GM20000 (cell line): ENCODE measurements at regions not wholly inside any gene's neighbourhood (a gene's known extent, or its start where the extent isn't known, plus 50 kb on each side); places are given as distances from the start of the nearest gene placed in this dataset.

Experiments used
- DNase-seq: peaks from one replicate; pipeline ENCODE4 v3.0.0; 2012; ENCODE audit warnings: low spot score
- TF ChIP-seq, protein P1 (sequence below): IDR thresholded peaks from 2 replicates; pipeline ENCODE4 v1.5.1; 2012; ENCODE audit warnings: mild to moderate bottlenecking, control low read depth; ENCODE audit errors: extremely low read depth, missing control alignments

DNA sequence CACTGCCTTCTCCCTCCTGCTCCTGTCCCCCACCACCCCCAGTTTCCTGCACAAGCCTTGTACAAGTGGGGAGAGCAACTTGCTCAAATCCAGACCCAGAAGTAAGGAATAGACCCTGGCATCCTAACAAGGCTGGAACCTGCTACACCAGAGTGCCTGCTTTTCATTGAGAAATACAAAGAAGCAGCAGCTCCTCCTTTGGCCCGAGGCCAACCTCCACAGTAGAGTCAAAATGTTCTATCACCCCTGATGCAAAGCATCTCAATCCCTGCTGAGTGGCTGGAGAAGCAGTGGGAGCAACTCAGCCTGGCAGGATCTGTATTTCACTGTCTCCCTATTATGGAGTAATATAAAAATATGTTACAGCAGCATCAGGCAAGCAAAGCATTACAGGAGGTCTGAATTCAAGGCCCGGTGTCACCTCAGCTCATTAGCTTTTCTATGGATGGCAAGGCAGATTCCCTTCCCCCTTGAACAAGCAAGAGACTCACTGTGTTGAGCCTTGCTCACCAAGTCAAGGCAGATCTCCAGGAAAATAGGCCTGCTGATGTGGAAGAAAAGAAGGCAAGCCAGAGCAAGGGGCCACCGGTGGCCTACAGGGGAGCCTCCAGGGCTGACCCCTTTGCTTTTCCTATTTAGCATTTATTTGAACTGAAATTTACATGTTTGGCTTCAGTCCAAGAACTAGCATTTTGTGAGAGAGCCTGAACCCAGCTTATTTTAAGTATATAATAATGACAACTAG, 186.3 kb upstream of the EGLN3 start:
- TF ChIP-seq, protein P1, sequence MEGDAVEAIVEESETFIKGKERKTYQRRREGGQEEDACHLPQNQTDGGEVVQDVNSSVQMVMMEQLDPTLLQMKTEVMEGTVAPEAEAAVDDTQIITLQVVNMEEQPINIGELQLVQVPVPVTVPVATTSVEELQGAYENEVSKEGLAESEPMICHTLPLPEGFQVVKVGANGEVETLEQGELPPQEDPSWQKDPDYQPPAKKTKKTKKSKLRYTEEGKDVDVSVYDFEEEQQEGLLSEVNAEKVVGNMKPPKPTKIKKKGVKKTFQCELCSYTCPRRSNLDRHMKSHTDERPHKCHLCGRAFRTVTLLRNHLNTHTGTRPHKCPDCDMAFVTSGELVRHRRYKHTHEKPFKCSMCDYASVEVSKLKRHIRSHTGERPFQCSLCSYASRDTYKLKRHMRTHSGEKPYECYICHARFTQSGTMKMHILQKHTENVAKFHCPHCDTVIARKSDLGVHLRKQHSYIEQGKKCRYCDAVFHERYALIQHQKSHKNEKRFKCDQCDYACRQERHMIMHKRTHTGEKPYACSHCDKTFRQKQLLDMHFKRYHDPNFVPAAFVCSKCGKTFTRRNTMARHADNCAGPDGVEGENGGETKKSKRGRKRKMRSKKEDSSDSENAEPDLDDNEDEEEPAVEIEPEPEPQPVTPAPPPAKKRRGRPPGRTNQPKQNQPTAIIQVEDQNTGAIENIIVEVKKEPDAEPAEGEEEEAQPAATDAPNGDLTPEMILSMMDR: no peak
- DNase-seq: no peak

DNA sequence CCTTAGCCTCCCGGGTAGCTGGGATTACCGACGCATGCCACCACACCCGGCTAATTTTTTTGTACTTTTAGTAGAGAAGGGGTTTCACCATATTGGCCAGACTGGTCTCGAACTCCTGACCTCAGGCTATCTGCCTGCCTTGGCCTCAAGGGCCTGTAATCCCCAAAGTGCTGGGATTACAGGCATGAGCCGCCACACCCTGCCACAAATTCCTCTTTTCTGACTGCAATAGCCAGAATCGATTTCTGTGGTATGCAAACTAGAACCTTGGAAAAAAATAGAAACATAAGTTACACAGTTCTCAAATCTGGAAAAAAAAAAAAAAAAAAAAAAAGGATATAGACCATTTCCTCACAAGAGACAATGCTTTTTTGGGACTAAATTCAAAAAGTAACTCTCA, 184.6 kb upstream of the EGLN3 start:
- DNase-seq: no peak
- TF ChIP-seq, protein P1: no peak

DNA sequence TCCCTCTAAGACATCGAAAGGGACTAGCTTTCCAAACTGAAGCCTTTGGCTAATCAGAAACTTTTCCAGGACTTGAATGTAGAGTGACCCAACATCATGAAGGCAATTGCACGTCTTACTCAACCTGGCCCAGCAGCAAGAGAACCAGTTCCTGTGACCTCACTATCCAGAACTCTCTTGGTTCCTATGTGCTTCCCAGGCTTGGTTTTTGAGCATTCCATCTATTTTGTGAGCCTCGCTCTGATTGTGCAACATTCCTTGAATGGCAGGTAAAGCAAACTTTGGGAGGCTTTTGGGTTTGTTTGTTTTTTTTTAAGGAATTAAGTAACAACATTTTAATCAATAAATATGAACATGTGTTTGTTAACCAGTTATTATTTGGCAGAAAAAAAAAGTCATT, 183.6 kb upstream of the EGLN3 start:
- TF ChIP-seq, protein P1: no peak
- no peak for DNase-seq

DNA sequence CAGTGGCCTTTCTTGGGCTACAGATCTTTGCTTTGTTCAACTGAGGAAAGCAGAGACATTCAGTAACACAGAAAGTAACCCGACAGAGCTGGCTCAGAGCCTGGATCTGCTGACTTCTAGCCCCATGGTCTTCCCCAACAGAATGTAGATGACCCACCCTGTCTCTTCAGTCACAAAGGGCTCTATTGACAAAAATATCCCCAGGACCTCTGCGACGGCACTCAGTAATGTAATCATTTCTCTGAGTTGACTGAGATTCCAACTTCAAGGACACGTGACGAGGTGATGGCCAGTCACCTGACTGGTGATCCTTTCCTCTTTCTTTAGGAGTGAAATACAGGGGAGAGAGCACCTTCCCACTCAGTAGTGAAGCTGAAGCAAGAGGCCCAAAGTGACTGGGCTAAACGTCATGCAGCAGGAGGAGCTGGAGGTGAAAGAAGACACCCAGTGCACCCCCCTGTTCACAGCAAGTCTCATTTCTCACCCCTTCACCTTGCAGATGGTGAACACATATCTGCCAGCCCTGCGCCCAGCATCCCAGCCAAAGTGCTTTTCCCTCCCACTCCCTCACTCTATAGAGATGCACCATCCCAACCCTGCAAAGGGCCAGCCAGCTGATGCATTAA, 179.2 kb upstream of the EGLN3 start:
- no peak for DNase-seq
- TF ChIP-seq, protein P1: no peak

DNA sequence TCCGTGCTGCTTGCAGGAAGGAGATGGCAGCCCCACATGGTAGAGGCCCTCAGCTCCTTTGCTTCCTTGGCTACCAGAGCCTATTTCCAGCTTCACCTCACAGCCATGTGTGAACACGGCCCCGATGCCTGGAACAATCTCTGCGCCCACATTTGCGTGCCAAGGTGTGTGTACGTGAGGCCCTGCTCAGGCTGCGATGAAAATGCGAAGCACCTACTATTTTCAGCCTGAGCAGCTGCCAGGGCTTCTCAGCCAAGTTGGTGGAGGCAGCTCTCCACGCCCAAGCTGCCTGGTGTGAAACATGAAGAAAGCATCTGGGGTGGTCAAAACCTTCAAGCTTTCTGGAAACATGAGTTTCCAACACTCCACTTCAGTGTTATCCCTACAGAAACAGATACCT, 177.8 kb upstream of the EGLN3 start:
- TF ChIP-seq, protein P1: no peak
- DNase-seq: no peak

DNA sequence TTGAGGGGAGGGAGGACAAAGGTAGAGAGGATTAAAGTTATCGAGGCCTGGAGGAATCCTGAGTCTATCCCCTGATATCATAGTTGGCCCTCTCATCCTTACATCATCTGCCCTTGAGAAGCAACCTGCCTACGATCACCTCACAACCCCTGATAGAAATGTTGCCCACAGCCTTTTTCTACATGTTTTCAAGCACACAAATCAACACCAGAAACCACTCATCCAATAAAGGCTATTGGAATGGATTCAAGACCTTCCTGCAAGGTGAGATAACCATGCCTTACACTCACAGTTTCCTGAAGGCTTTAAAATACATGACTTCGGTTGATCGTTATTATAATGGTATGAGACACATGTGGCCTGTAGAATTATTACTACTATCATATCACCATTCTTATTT, 175.7 kb upstream of the EGLN3 start:
- TF ChIP-seq, protein P1: no peak
- no peak for DNase-seq

DNA sequence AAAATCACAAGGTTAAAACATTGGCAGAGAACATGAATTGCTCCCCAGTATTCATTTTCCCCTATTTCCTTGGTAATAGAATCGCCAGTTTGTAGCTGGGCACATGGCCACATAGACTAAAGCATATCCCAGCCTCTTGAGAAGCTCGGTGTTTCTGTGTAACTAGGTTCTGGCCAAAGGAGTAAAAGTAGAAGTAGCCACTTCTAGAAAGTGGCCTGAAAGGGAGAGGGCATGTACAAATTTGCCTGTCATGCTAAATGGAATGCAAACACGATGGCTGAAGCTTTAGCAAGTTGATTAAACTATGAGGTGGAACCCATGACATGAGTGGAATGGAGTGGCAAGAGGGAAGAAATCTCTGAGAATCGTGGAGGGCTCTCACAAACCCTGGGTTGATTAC, 173.7 kb upstream of the EGLN3 start:
- TF ChIP-seq, protein P1: no peak
- DNase-seq: no peak
